ENCODE measurements at regions not wholly inside any gene's neighbourhood (a gene's known extent, or its start where the extent isn't known, plus 50 kb on each side); places are given as distances from the start of the nearest gene placed in this dataset.

- Histone ChIP-seq H3K27ac (ENCODE audit: low read depth, low read length) (no peak overlapping the region), H3K4me3 (ENCODE audit: low read depth in 1 of 2, low read length in 2 of 2) (no peak overlapping the region), H3K9me3 (ENCODE audit: low read length) (no peaks in the 10 kb centered on the region), H3K36me3 (ENCODE audit: insufficient read depth, low read length) (no peaks in the 10 kb centered on the region), H3K27me3 (ENCODE audit: control insufficient read depth in 1 of 2, insufficient read depth in 2 of 2, low read length in 2 of 2) (no peaks in the 10 kb centered on the region), H3K4me1 (ENCODE audit: insufficient read depth, low read length) (no peaks in the 10 kb centered on the region), H3K9ac (ENCODE audit: low read length) (no peak overlapping the region)
These were observed 88.3 kb upstream of the SLC22A23 start for GRCh38 chr6:3545156-3545555.

- no peak overlapping the region for H3K9ac ChIP-seq (ENCODE audit: low read length)
- H3K36me3 ChIP-seq (ENCODE audit: insufficient read depth, low read length) = no peaks in the 10 kb centered on the region
- no peak overlapping the region for H3K27ac ChIP-seq (ENCODE audit: low read depth, low read length)
- H3K27me3 ChIP-seq (ENCODE audit: control insufficient read depth in 1 of 2, insufficient read depth in 2 of 2, low read length in 2 of 2) = no peaks in the 10 kb centered on the region
- H3K9me3 ChIP-seq (ENCODE audit: low read length) = no peaks in the 10 kb centered on the region
- H3K4me3 ChIP-seq (ENCODE audit: low read depth in 1 of 2, low read length in 2 of 2) = no peak overlapping the region
- H3K4me1 ChIP-seq (ENCODE audit: insufficient read depth, low read length) = no peaks in the 10 kb centered on the region
These were observed 85.3 kb upstream of the SLC22A23 start for GRCh38 chr6:3542032-3542640.

- no peak overlapping the region for H3K27ac ChIP-seq (ENCODE audit: low read depth, low read length)
- H3K36me3 ChIP-seq (ENCODE audit: insufficient read depth, low read length) = no peaks in the 10 kb centered on the region
- no peak overlapping the region for H3K4me3 ChIP-seq (ENCODE audit: low read depth in 1 of 2, low read length in 2 of 2)
- no peak overlapping the region for H3K9ac ChIP-seq (ENCODE audit: low read length)
- no peaks in the 10 kb centered on the region for H3K4me1 ChIP-seq (ENCODE audit: insufficient read depth, low read length)
- H3K9me3 ChIP-seq (ENCODE audit: low read length) = no peaks in the 10 kb centered on the region
- no peaks in the 10 kb centered on the region for H3K27me3 ChIP-seq (ENCODE audit: control insufficient read depth in 1 of 2, insufficient read depth in 2 of 2, low read length in 2 of 2)
These were observed 84.2 kb upstream of the SLC22A23 start for GRCh38 chr6:3541006-3541585.

- Histone ChIP-seq H3K9me3 (ENCODE audit: low read length) (no peaks in the 10 kb centered on the region), H3K36me3 (ENCODE audit: insufficient read depth, low read length) (no peaks in the 10 kb centered on the region), H3K27ac (ENCODE audit: low read depth, low read length) (no peak overlapping the region), H3K4me1 (ENCODE audit: insufficient read depth, low read length) (no peaks in the 10 kb centered on the region), H3K4me3 (ENCODE audit: low read depth in 1 of 2, low read length in 2 of 2) (no peak overlapping the region), H3K9ac (ENCODE audit: low read length) (no peak overlapping the region), H3K27me3 (ENCODE audit: control insufficient read depth in 1 of 2, insufficient read depth in 2 of 2, low read length in 2 of 2) (no peaks in the 10 kb centered on the region)
These were observed 83.5 kb upstream of the SLC22A23 start for GRCh38 chr6:3540253-3540820.

GRCh38 chr6:3538536-3538935 is 81.7 kb upstream of the SLC22A23 start:
- H3K9me3 ChIP-seq (ENCODE audit: low read length) = no peaks in the 10 kb centered on the region
- no peaks in the 10 kb centered on the region for H3K4me1 ChIP-seq (ENCODE audit: insufficient read depth, low read length)
- no peak overlapping the region for H3K9ac ChIP-seq (ENCODE audit: low read length)
- H3K36me3 ChIP-seq (ENCODE audit: insufficient read depth, low read length) = no peaks in the 10 kb centered on the region
- H3K27ac ChIP-seq (ENCODE audit: low read depth, low read length) = no peak overlapping the region
- H3K4me3 ChIP-seq (ENCODE audit: low read depth in 1 of 2, low read length in 2 of 2) = no peak overlapping the region
- no peaks in the 10 kb centered on the region for H3K27me3 ChIP-seq (ENCODE audit: control insufficient read depth in 1 of 2, insufficient read depth in 2 of 2, low read length in 2 of 2)

- H3K9ac ChIP-seq (ENCODE audit: low read length) = no peak overlapping the region
- no peaks in the 10 kb centered on the region for H3K36me3 ChIP-seq (ENCODE audit: insufficient read depth, low read length)
- no peak overlapping the region for H3K27ac ChIP-seq (ENCODE audit: low read depth, low read length)
- no peaks in the 10 kb centered on the region for H3K4me1 ChIP-seq (ENCODE audit: insufficient read depth, low read length)
- H3K9me3 ChIP-seq (ENCODE audit: low read length) = no peaks in the 10 kb centered on the region
- no peak overlapping the region for H3K4me3 ChIP-seq (ENCODE audit: low read depth in 1 of 2, low read length in 2 of 2)
- H3K27me3 ChIP-seq (ENCODE audit: control insufficient read depth in 1 of 2, insufficient read depth in 2 of 2, low read length in 2 of 2) = no peaks in the 10 kb centered on the region
These were observed 80.1 kb upstream of the SLC22A23 start for GRCh38 chr6:3536901-3537300.

GRCh38 chr6:3535776-3536435 is 79.1 kb upstream of the SLC22A23 start:
- H3K27me3 ChIP-seq (ENCODE audit: control insufficient read depth in 1 of 2, insufficient read depth in 2 of 2, low read length in 2 of 2) = no peaks in the 10 kb centered on the region
- no peaks in the 10 kb centered on the region for H3K9me3 ChIP-seq (ENCODE audit: low read length)
- H3K36me3 ChIP-seq (ENCODE audit: insufficient read depth, low read length) = no peaks in the 10 kb centered on the region
- no peak overlapping the region for H3K27ac ChIP-seq (ENCODE audit: low read depth, low read length)
- no peak overlapping the region for H3K9ac ChIP-seq (ENCODE audit: low read length)
- H3K4me1 ChIP-seq (ENCODE audit: insufficient read depth, low read length) = no peaks in the 10 kb centered on the region
- H3K4me3 ChIP-seq (ENCODE audit: low read depth in 1 of 2, low read length in 2 of 2) = no peak overlapping the region

GRCh38 chr6:3535033-3535775 is 78.4 kb upstream of the SLC22A23 start:
- H3K9ac ChIP-seq (ENCODE audit: low read length) = no peak overlapping the region
- no peaks in the 10 kb centered on the region for H3K4me1 ChIP-seq (ENCODE audit: insufficient read depth, low read length)
- H3K27me3 ChIP-seq (ENCODE audit: control insufficient read depth in 1 of 2, insufficient read depth in 2 of 2, low read length in 2 of 2) = no peaks in the 10 kb centered on the region
- H3K36me3 ChIP-seq (ENCODE audit: insufficient read depth, low read length) = no peaks in the 10 kb centered on the region
- no peaks in the 10 kb centered on the region for H3K9me3 ChIP-seq (ENCODE audit: low read length)
- H3K27ac ChIP-seq (ENCODE audit: low read depth, low read length) = no peak overlapping the region
- H3K4me3 ChIP-seq (ENCODE audit: low read depth in 1 of 2, low read length in 2 of 2) = no peak overlapping the region

- H3K36me3 ChIP-seq (ENCODE audit: insufficient read depth, low read length) = no peaks in the 10 kb centered on the region
- no peaks in the 10 kb centered on the region for H3K9me3 ChIP-seq (ENCODE audit: low read length)
- H3K4me3 ChIP-seq (ENCODE audit: low read depth in 1 of 2, low read length in 2 of 2) = no peak overlapping the region
- H3K27ac ChIP-seq (ENCODE audit: low read depth, low read length) = no peak overlapping the region
- H3K27me3 ChIP-seq (ENCODE audit: control insufficient read depth in 1 of 2, insufficient read depth in 2 of 2, low read length in 2 of 2) = no peaks in the 10 kb centered on the region
- H3K9ac ChIP-seq (ENCODE audit: low read length) = no peak overlapping the region
- no peaks in the 10 kb centered on the region for H3K4me1 ChIP-seq (ENCODE audit: insufficient read depth, low read length)
These were observed 77.7 kb upstream of the SLC22A23 start for GRCh38 chr6:3534599-3534998.

GRCh38 chr6:3533981-3534380 is 77.1 kb upstream of the SLC22A23 start:
- no peaks in the 10 kb centered on the region for H3K36me3 ChIP-seq (ENCODE audit: insufficient read depth, low read length)
- H3K27ac ChIP-seq (ENCODE audit: low read depth, low read length) = no peak overlapping the region
- no peak overlapping the region for H3K9ac ChIP-seq (ENCODE audit: low read length)
- no peaks in the 10 kb centered on the region for H3K9me3 ChIP-seq (ENCODE audit: low read length)
- no peak overlapping the region for H3K4me3 ChIP-seq (ENCODE audit: low read depth in 1 of 2, low read length in 2 of 2)
- no peaks in the 10 kb centered on the region for H3K27me3 ChIP-seq (ENCODE audit: control insufficient read depth in 1 of 2, insufficient read depth in 2 of 2, low read length in 2 of 2)
- H3K4me1 ChIP-seq (ENCODE audit: insufficient read depth, low read length) = no peaks in the 10 kb centered on the region

GRCh38 chr6:3532296-3532916 is 75.6 kb upstream of the SLC22A23 start:
- no peaks in the 10 kb centered on the region for H3K4me1 ChIP-seq (ENCODE audit: insufficient read depth, low read length)
- H3K36me3 ChIP-seq (ENCODE audit: insufficient read depth, low read length) = no peaks in the 10 kb centered on the region
- no peak overlapping the region for H3K4me3 ChIP-seq (ENCODE audit: low read depth in 1 of 2, low read length in 2 of 2)
- H3K9me3 ChIP-seq (ENCODE audit: low read length) = no peaks in the 10 kb centered on the region
- no peak overlapping the region for H3K9ac ChIP-seq (ENCODE audit: low read length)
- no peaks in the 10 kb centered on the region for H3K27me3 ChIP-seq (ENCODE audit: control insufficient read depth in 1 of 2, insufficient read depth in 2 of 2, low read length in 2 of 2)
- H3K27ac ChIP-seq (ENCODE audit: low read depth, low read length) = no peak overlapping the region

Measured in muscle layer of colon (tissue), 2 donors.